SU-DHL-6 (cell line): ENCODE measurements at regions not wholly inside any gene's neighbourhood (a gene's known extent, or its start where the extent isn't known, plus 50 kb on each side); places are given as distances from the start of the nearest gene placed in this dataset.

Source experiments
- EZH2phosphoT487 ChIP-seq: fragments of 200-600 bp; sonication (generic), shearing (Covaris generic); conservative IDR thresholded peaks from 2 replicates; pipeline ENCODE4 v1.6.1; 2018; ENCODE audit warnings: mild to moderate bottlenecking, antibody characterized with exemption, low read length, moderate library complexity, mixed read lengths
- TF ChIP-seq, protein P1 (sequence below): fragments of 200-600 bp; sonication (generic); IDR thresholded peaks from one replicate; pipeline ENCODE4 v1.5.1; 2017; ENCODE audit warnings: antibody characterized with exemption, mild to moderate bottlenecking, low read length, moderate library complexity; ENCODE audit not compliant: insufficient read depth, poor library complexity, severe bottlenecking

DNA sequence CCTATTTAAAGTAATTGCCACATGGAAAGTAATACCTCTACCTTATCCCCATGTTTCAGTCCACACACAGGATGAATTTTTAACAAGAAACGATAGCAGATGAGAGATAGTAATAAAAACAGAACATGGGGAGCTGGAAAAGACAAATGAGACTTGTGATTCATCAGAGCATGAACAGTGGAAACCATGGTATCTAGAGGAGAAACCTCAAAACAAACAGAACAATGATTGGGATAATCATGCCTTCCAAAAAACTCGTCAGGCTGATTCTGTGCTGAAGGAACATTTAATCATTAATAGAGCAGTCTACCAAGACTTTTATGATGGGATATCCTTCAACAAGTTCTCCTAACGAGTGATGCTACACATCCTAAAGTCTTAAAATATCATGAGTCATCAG lies 1390.7 kb downstream of the FSCB start:
- TF ChIP-seq, protein P1, sequence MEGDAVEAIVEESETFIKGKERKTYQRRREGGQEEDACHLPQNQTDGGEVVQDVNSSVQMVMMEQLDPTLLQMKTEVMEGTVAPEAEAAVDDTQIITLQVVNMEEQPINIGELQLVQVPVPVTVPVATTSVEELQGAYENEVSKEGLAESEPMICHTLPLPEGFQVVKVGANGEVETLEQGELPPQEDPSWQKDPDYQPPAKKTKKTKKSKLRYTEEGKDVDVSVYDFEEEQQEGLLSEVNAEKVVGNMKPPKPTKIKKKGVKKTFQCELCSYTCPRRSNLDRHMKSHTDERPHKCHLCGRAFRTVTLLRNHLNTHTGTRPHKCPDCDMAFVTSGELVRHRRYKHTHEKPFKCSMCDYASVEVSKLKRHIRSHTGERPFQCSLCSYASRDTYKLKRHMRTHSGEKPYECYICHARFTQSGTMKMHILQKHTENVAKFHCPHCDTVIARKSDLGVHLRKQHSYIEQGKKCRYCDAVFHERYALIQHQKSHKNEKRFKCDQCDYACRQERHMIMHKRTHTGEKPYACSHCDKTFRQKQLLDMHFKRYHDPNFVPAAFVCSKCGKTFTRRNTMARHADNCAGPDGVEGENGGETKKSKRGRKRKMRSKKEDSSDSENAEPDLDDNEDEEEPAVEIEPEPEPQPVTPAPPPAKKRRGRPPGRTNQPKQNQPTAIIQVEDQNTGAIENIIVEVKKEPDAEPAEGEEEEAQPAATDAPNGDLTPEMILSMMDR = no peak
- TF ChIP-seq EZH2phosphoT487 = no peak
